DND-41 (cell line): ENCODE measurements at regions not wholly inside any gene's neighbourhood (a gene's known extent, or its start where the extent isn't known, plus 50 kb on each side); places are given as distances from the start of the nearest gene placed in this dataset.

Experiments used
- EZH2 ChIP-seq: IDR thresholded peaks from 3 replicates; pipeline ENCODE4 v1.6.1; 2012; ENCODE audit warnings: borderline replicate concordance, low read depth, mild to moderate bottlenecking, moderate library complexity, low read length, inconsistent platforms; ENCODE audit not compliant: severe bottlenecking
- TF ChIP-seq, protein P1 (sequence below): IDR thresholded peaks from 2 replicates; pipeline ENCODE4 v1.5.1; 2012; ENCODE audit warnings: borderline replicate concordance, low read length, moderate library complexity, mild to moderate bottlenecking; ENCODE audit not compliant: poor library complexity, severe bottlenecking; ENCODE audit errors: extremely low read depth

DNA sequence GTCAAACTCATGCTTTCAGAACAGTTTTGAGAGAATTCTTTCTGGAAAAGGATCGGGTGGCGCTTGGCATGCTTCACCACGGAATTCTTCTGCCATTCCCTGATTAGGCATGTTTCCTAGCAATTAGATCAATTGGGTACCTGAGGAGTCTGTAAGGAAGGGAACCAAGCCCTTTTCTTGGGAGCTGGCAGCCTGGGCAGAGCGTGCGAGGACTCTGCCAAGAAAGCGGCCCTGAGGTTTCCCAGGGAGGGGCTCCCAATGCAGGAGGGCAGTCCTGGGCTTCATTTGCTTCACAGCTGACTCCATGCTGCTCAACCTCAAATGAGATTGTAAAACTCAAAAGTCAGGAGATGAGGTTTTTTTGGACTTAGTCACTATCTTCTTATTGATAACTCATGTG is 60.3 kb downstream of the MYCN start:
- TF ChIP-seq, protein P1, sequence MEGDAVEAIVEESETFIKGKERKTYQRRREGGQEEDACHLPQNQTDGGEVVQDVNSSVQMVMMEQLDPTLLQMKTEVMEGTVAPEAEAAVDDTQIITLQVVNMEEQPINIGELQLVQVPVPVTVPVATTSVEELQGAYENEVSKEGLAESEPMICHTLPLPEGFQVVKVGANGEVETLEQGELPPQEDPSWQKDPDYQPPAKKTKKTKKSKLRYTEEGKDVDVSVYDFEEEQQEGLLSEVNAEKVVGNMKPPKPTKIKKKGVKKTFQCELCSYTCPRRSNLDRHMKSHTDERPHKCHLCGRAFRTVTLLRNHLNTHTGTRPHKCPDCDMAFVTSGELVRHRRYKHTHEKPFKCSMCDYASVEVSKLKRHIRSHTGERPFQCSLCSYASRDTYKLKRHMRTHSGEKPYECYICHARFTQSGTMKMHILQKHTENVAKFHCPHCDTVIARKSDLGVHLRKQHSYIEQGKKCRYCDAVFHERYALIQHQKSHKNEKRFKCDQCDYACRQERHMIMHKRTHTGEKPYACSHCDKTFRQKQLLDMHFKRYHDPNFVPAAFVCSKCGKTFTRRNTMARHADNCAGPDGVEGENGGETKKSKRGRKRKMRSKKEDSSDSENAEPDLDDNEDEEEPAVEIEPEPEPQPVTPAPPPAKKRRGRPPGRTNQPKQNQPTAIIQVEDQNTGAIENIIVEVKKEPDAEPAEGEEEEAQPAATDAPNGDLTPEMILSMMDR: no peak
- no peak for TF ChIP-seq EZH2
